ENCODE measurements at regions not wholly inside any gene's neighbourhood (a gene's known extent, or its start where the extent isn't known, plus 50 kb on each side); places are given as distances from the start of the nearest gene placed in this dataset.

GRCh38 chrX:113644426-113644825 is 803.8 kb upstream of the AMOT start:
- TF ChIP-seq GABPA (IDR thresholded peaks at IDR 0.05; ENCODE audit: low read depth) = no peak
- TF ChIP-seq POLR2AphosphoS5 (IDR thresholded peaks at IDR 0.05; ENCODE audit: low read depth) = no peak
- TF ChIP-seq REST (IDR thresholded peaks at IDR 0.05; ENCODE audit: insufficient replicate concordance, low read depth) = no peak
- TF ChIP-seq SPI1 (IDR thresholded peaks at IDR 0.05; ENCODE audit: borderline replicate concordance, low read depth) = no peak
- no peak for TF ChIP-seq CTCF (IDR thresholded peaks at IDR 0.05; ENCODE audit: insufficient read depth, low read length)
- Histone ChIP-seq H3K27ac (replicated peaks) (no peak overlapping the region), H3K27me3 (ENCODE audit: insufficient read depth, poor library complexity, severe bottlenecking) (no peaks in the 10 kb centered on the region), H3K4me3 (replicated peaks; ENCODE audit: insufficient read depth, low read length) (no peak overlapping the region)
- no peak for DNase-seq (ENCODE audit: low read depth in 1 of 2, low spot score in 1 of 2)

GRCh38 chrX:113634565-113634964 is 793.9 kb upstream of the AMOT start:
- TF ChIP-seq REST (IDR thresholded peaks at IDR 0.05; ENCODE audit: insufficient replicate concordance, low read depth) (no peak), GABPA (IDR thresholded peaks at IDR 0.05; ENCODE audit: low read depth) (no peak), SPI1 (IDR thresholded peaks at IDR 0.05; ENCODE audit: borderline replicate concordance, low read depth) (no peak), CTCF (IDR thresholded peaks at IDR 0.05; ENCODE audit: insufficient read depth, low read length) (no peak), POLR2AphosphoS5 (IDR thresholded peaks at IDR 0.05; ENCODE audit: low read depth) (no peak)
- no peak overlapping the region for H3K4me3 ChIP-seq (replicated peaks; ENCODE audit: insufficient read depth, low read length)
- no peak for DNase-seq (ENCODE audit: low read depth in 1 of 2, low spot score in 1 of 2)
- H3K27me3 ChIP-seq (ENCODE audit: insufficient read depth, poor library complexity, severe bottlenecking) = no peaks in the 10 kb centered on the region
- H3K27ac ChIP-seq (replicated peaks) = no peak overlapping the region

GRCh38 chrX:113629326-113629725 is 788.7 kb upstream of the AMOT start:
- no peak overlapping the region for H3K27ac ChIP-seq (replicated peaks)
- H3K27me3 ChIP-seq (ENCODE audit: insufficient read depth, poor library complexity, severe bottlenecking) = no peaks in the 10 kb centered on the region
- TF ChIP-seq POLR2AphosphoS5 (IDR thresholded peaks at IDR 0.05; ENCODE audit: low read depth) (no peak), REST (IDR thresholded peaks at IDR 0.05; ENCODE audit: insufficient replicate concordance, low read depth) (no peak), SPI1 (IDR thresholded peaks at IDR 0.05; ENCODE audit: borderline replicate concordance, low read depth) (no peak), CTCF (IDR thresholded peaks at IDR 0.05; ENCODE audit: insufficient read depth, low read length) (no peak), GABPA (IDR thresholded peaks at IDR 0.05; ENCODE audit: low read depth) (no peak)
- H3K4me3 ChIP-seq (replicated peaks; ENCODE audit: insufficient read depth, low read length) = no peak overlapping the region
- DNase-seq (ENCODE audit: low read depth in 1 of 2, low spot score in 1 of 2) = no peak
